ENCODE measurements at regions not wholly inside any gene's neighbourhood (a gene's known extent, or its start where the extent isn't known, plus 50 kb on each side); places are given as distances from the start of the nearest gene placed in this dataset.

DNA sequence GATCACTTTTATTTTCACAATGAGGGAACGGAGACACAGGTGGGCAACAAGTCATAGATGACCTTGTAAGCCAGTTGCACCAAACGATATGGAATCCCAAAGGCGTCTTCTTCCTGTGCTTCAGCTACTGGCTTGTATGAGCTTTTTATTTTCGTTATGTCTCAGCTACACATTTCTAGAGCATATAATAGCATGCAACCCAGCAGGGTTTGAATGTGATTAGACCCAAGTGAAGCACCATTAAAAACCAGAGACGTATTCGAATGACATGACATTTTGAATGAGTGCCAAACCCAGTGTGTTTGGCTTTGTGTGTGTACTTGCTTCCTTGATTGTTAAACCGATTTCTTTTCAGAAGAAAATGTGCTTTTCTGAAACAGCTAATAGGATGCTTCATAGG, 963.2 kb upstream of the CELF2 start:
- 14% methylated on average over 7 of the region's 7 CpGs for WGBS (ENCODE audit: missing lambda C conversion rate)
- DNase-seq (ENCODE audit: low read depth in 1 of 2, low spot score in 1 of 2): no peak
- ATAC-seq: no peak
- ChIA-PET POLR2A (no interaction called here), CTCF (no interaction called here)
- Histone ChIP-seq H3K4me2 (no peak overlapping the region), H3K4me1 (no peaks in the 10 kb centered on the region), H3K9me3 (no peaks in the 10 kb centered on the region), H3K4me3 (no peak overlapping the region), H3K27ac (no peak overlapping the region)
- no peak for FAIRE-seq
- TF ChIP-seq TP53 (CRISPR knock-in tag; IDR thresholded peaks at IDR 0.05): no peak
- TF ChIP-seq RAD21 (conservative IDR thresholded peaks at IDR 0.05 in 1 of 2, IDR thresholded peaks at IDR 0.05 in 1 of 2): no peak
- TF ChIP-seq ZNF302 (CRISPR knock-in tag; IDR thresholded peaks at IDR 0.05): no peak
- TF ChIP-seq FOSL2 (IDR thresholded peaks at IDR 0.05): no peak
- TF ChIP-seq FOSL2 (CRISPR knock-in tag; IDR thresholded peaks at IDR 0.05): no peak
- TF ChIP-seq, protein P1, sequence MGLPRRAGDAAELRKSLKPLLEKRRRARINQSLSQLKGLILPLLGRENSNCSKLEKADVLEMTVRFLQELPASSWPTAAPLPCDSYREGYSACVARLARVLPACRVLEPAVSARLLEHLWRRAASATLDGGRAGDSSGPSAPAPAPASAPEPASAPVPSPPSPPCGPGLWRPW (IDR thresholded peaks at IDR 0.05): no peak
- no peak for TF ChIP-seq EP300 (IDR thresholded peaks at IDR 0.05)
- TF ChIP-seq RARB (CRISPR knock-in tag; IDR thresholded peaks at IDR 0.05): no peak
- TF ChIP-seq GATA3 (IDR thresholded peaks at IDR 0.05; ENCODE audit: borderline replicate concordance): no peak
- TF ChIP-seq ZC3H11A (IDR thresholded peaks at IDR 0.05): no peak
- TF ChIP-seq, protein P2, sequence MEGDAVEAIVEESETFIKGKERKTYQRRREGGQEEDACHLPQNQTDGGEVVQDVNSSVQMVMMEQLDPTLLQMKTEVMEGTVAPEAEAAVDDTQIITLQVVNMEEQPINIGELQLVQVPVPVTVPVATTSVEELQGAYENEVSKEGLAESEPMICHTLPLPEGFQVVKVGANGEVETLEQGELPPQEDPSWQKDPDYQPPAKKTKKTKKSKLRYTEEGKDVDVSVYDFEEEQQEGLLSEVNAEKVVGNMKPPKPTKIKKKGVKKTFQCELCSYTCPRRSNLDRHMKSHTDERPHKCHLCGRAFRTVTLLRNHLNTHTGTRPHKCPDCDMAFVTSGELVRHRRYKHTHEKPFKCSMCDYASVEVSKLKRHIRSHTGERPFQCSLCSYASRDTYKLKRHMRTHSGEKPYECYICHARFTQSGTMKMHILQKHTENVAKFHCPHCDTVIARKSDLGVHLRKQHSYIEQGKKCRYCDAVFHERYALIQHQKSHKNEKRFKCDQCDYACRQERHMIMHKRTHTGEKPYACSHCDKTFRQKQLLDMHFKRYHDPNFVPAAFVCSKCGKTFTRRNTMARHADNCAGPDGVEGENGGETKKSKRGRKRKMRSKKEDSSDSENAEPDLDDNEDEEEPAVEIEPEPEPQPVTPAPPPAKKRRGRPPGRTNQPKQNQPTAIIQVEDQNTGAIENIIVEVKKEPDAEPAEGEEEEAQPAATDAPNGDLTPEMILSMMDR (IDR thresholded peaks at IDR 0.05): no peak
- no peak for TF ChIP-seq ESRRA (IDR thresholded peaks at IDR 0.05; ENCODE audit: borderline replicate concordance, low read length)

DNA sequence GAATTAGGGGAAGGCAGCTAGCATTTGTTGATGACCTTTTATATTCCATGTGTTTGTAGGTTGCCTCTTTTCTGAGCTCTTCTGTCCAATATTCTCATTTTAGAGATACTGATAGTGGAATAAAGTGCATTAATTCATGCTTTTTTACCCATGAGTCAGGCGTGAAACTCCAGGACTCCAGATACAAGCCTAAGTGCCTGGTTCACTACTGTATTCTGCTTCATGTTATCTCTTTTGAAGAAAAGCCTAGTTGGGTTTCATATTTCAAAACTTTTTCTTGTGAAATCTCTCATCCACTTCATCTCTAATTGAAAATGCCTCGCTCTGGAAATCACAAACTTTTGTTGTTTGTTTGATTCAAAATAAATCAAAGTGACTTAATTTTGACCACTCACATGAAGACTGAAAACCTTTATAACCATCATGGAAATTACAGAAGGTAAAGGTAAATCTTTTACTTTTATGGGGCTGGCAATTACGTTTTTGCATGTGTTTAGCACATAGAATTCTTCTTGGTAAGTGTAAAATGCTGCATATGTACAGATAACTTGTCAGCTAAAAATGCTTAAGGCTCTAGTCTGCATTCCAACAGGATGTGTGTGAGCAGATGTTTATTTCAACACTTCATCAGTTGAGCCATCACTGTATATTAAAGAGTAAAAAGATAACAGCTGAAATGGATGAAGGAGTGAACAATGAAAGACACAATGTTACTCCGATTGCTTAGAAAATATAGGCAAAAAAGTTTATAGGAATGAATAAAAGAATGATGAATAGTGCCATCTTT, 961.8 kb upstream of the CELF2 start:
- ATAC-seq (no peak), DNase-seq (ENCODE audit: low read depth in 1 of 2, low spot score in 1 of 2) (no peak), FAIRE-seq (no peak)
- H3K4me1 ChIP-seq: no peaks in the 10 kb centered on the region
- no peak overlapping the region for H3K27ac ChIP-seq
- H3K4me2 ChIP-seq: no peak overlapping the region
- ChIA-PET CTCF (no interaction called here), POLR2A (no interaction called here)
- no peaks in the 10 kb centered on the region for H3K9me3 ChIP-seq
- TF ChIP-seq JUN (IDR thresholded peaks at IDR 0.05) (no peak), SREBF2 (IDR thresholded peaks at IDR 0.05) (no peak), NR3C1 (IDR thresholded peaks at IDR 0.05) (no peak), JUNB (IDR thresholded peaks at IDR 0.05) (no peak), EHF (CRISPR knock-in tag; IDR thresholded peaks at IDR 0.05) (no peak), KDM5A (IDR thresholded peaks at IDR 0.05) (no peak), NFE2L2 (conservative IDR thresholded peaks at IDR 0.05; ENCODE audit: low read length) (no peak), RARB (CRISPR knock-in tag; IDR thresholded peaks at IDR 0.05) (no peak), CBX2 (IDR thresholded peaks at IDR 0.05; ENCODE audit: borderline replicate concordance, low read depth) (no peak), CEBPB (IDR thresholded peaks at IDR 0.05) (no peak)
- TF ChIP-seq, protein P2 (IDR thresholded peaks at IDR 0.05): no peak
- TF ChIP-seq, protein P3, sequence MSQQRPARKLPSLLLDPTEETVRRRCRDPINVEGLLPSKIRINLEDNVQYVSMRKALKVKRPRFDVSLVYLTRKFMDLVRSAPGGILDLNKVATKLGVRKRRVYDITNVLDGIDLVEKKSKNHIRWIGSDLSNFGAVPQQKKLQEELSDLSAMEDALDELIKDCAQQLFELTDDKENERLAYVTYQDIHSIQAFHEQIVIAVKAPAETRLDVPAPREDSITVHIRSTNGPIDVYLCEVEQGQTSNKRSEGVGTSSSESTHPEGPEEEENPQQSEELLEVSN (IDR thresholded peaks at IDR 0.05; ENCODE audit: borderline replicate concordance, low read depth): no peak
- no peak overlapping the region for H3K4me3 ChIP-seq
- WGBS (ENCODE audit: missing lambda C conversion rate): 9% methylated on average over 4 of the region's 4 CpGs
